ENCODE measurements at regions not wholly inside any gene's neighbourhood (a gene's known extent, or its start where the extent isn't known, plus 50 kb on each side); places are given as distances from the start of the nearest gene placed in this dataset.

GRCh38 chr17:77322514-77323412, 182.0 kb downstream of the SEC14L1 start:
- DNase-seq = no peak

DNA sequence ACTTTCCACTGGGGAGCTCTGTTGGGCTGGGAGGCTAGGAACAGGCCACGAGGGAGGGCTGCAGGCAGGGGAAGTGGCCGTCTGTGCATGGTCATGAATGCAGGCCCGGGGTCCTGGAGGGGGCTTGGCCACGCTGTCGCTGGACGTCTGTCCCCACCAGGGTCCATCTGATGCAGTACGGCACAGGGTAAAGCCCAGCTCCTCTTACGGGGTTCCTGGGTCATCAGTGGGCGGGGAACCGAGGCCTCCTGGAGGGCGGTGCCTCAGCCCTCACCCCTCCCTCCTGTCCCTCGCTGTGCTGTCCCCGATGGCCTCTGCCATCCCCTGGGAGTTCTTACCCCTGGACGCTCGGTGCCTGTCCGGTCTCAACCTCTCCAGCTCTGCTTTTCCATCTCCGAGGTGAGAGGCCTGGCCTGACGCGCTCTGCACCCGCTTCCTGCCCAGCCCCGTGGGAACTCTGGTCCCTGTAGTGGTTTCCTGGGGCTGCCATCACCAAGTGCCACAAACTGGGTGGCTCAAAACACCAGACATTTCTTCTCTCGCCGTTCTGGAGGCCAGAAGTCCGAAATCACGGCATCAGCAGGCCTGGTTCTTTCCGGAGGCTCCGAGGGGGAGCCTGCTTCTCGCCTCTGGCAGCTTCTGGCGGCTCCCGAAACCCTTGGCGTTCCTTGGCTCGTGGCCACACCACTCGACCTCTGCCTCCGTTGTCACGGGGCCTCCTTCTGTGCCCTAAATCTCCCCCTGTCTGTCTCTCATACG, 182.8 kb downstream of the SEC14L1 start:
- no peak for DNase-seq

DNA sequence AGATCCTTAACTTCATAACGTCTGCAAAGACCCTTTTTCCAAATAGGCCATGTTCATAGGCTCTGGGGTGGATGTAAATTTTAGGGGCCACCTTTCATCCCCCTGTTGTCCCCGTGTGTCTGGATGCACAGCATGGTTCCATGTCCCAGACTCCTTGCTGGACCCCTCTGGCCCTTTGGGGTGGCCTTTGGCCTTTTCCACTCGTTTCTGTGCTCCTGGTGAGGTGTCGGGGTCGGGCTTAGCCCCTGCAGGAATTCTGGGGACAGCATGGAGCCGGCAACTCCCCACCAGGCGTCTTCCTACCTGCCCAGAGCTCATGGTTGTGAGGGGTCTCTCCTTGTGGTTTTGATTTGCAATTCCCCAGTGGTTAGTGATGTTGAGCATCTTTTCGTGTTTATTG, 183.5 kb downstream of the SEC14L1 start:
- no peak for DNase-seq

- DNase-seq = no peak
Observed at GRCh38 chr17:77325577-77326075, 184.9 kb downstream of the SEC14L1 start.

- DNase-seq = no peak
Observed at GRCh38 chr17:77326076-77326591, 185.4 kb downstream of the SEC14L1 start.

- no peak for DNase-seq
Observed at GRCh38 chr17:77326636-77327035, 185.9 kb downstream of the SEC14L1 start.

- DNase-seq = no peak
Observed at GRCh38 chr17:77327181-77327565, 186.4 kb downstream of the SEC14L1 start.

- DNase-seq = no peak
Observed at GRCh38 chr17:77327566-77328464, 187.0 kb downstream of the SEC14L1 start.

DNA sequence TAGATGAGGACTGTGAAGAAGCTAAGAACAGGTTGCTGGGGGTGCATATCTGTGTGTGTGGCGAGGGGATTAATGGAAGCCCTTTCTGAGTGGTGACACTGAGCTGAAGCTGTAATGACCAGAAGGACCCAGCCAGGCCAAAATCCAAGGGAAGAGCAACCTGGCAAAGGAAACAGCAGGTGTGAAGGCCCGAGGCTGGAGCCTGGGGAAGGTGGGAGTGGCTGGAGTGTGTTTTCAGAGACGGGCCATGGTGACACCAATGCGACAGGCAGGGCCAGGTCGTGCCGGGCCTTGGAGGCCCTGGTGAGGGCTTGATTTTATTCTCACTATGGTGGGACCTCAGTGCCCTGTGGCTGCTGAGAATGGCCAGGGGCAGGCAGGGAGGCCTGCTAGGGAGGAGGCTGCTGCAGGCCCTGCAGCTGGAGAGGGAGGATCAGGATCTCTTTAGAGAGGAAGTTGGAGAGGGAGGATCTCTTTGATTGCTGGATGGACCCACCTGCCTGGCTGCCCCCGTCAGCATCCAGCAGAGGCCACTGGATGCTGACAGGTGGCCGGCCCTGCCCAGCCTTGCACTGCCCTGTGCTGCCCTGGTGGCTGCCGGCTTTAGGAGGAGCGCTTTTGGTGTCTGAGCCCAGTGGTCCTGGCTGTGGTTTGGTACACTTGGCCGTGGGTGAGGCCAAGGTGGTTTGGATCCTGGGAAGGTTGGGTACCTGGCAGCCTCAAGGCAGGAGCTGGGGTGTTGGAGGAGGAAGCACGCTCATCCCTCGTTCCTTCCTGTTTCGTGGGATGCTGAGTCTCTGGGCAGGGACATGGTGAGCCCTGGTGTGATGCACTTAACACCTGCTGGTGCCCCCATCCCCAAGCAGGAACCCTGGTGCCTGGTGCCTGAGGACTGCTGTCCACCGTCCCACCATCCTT, 188.3 kb downstream of the SEC14L1 start:
- DNase-seq = no peak

DNA sequence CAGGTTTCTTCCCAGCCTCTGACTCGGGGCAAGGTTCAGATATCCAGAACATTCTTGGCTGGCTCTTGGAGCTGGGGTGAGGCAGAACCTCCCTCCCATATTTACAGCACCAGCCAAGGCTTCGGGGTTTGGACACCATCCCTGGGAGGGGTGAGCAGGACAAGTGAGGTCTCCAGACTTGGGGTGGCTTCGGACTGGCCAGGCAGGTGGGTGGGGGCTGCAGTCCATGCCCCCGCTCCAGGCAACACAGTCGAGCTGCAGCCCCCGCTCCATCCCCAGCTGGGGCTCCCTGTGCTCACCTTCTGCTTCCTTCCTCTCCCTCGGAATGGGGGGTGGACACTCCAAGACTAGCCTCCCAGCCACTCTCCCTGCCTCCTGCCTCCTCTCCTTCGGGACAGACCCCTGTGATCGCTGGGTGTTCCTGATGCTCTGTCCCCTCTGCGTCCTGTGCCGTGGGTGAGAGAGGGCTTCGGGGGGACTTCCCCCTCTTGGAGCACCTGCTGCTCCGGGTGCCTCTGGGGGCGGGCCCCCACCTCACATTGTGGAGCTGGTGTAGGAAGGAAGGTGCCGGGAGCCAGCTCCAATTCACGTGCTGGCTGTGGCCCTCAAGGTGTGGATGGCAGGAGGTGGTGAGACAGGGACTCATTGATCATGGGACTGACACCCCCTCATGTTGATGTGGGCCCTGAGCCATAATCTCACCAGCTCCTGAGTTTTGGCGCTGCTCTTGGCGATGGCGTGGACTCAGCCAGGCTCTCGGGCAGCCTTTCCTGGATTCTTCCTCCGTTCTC, 189.2 kb downstream of the SEC14L1 start:
- DNase-seq = no peak

GRCh38 chr17:77330602-77331081, 189.9 kb downstream of the SEC14L1 start:
- no peak for DNase-seq

GRCh38 chr17:77331301-77331864, 190.6 kb downstream of the SEC14L1 start:
- DNase-seq = peak; percentile 98

GRCh38 chr17:77332034-77332971, 191.5 kb downstream of the SEC14L1 start:
- DNase-seq = no peak

- DNase-seq = peak; percentile 37 to 60
Observed at GRCh38 chr17:77332981-77333685, 192.4 kb downstream of the SEC14L1 start.

DNA sequence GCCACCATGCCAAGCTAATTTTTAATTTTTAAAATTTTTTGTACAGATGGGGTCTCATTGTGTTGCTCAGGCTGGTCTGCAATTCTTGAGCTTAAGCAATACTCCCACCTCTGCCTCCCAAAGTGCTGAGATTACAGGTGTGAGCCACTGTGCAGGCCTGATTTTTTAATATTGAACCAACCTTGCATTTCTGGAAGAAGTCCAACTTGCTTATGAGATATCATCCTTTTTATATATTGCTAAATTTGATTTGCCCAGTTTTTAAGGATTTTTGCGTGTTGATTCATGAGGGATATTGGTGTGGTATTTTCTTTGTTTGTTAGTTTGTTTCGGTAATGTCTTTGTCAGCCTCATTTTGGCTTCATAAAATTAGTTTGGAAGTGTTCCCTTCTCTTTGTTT, 196.4 kb downstream of the SEC14L1 start:
- no peak for DNase-seq

DNA sequence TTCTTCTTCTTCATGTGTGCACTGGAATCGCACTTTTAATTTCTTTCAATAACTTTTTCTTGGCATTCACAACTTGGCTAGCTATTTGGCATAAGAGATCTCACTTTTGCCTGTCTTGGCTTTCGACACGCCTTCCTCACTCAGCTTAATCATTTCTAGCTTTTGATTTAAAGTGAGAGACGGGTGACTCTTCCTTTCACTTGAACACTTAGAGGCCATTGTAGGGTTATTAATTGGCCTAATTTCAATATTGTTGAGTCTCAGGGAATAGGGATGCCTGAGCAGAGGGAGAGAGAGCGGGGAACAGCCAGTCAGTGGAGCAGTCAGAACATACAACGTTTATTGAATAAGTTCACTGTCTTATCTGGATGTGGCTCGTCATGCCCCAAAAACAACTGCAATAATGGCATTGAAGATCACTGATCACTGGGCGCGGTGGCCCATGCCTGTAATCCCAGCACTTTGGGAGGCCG, 200.3 kb downstream of the SEC14L1 start:
- peak in 1 of 2 donors; percentile 21 for DNase-seq

- peak in 1 of 2 donors; percentile 16 for DNase-seq
Observed at GRCh38 chr17:77342656-77342990, 201.9 kb downstream of the SEC14L1 start.

Measured in stimulated activated CD4-positive, alpha-beta T cell treated with anti-CD3 and anti-CD28 coated beads, Interleukin-2, amount 100 ng/mL, for 24 hours (primary cell).